ENCODE measurements at regions not wholly inside any gene's neighbourhood (a gene's known extent, or its start where the extent isn't known, plus 50 kb on each side); places are given as distances from the start of the nearest gene placed in this dataset.

- no peak for TF ChIP-seq CTCF (conservative IDR thresholded peaks at IDR 0.05; ENCODE audit: low read depth, low read length)
- TF ChIP-seq EZH2 (IDR thresholded peaks at IDR 0.05; ENCODE audit: borderline replicate concordance, low read depth, low read length, poor library complexity, severe bottlenecking) = no peak
Observed at GRCh38 chr12:72889791-72890190, 617.6 kb downstream of the TRHDE start.

Data from A673 (cell line).